ENCODE measurements at regions not wholly inside any gene's neighbourhood (a gene's known extent, or its start where the extent isn't known, plus 50 kb on each side); places are given as distances from the start of the nearest gene placed in this dataset.
"Not testable (repeated sequence)": the region's sequence is repeated elsewhere in the genome, so short reads cannot be mapped to it uniquely, and the experiment has no call there.

DNA sequence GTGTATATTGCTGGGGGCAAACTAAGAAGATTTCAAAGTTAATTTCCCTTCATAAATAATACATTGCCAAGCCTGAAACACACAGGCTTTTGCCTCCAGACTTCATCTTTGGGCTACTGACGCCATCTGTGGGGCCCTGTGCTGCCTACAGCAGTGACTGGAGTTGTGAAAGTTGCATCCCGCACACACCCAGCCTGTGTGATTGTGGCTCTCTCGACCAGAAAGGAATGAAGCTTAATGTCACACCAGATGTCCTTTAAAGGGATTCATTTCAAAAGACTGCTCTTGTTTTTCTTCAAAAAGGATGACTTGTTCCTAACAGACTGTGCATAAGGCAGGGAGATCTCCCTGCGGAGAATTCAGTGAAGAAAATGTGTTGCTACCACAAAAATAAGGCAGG, 210.5 kb downstream of the FAM181B start:
- CTCF ChIA-PET = no interaction called here
- peaks cover 5% of the 10 kb centered on the region for H3K27me3 Mint-ChIP-seq (ENCODE audit: low read depth)
- no peaks in the 10 kb centered on the region for H3K4me1 Mint-ChIP-seq (ENCODE audit: low read depth)
- H3K36me3 Mint-ChIP-seq (ENCODE audit: low read depth) = no peaks in the 10 kb centered on the region
- H3K4me3 Mint-ChIP-seq = no peak overlapping the region
- no peak for DNase-seq
- H3K9me3 Mint-ChIP-seq = peaks cover 1% of the 10 kb centered on the region
- H3K27ac Mint-ChIP-seq = no peak overlapping the region
- intact Hi-C loops (cut with micrococcal nuclease) = no loop called here

GRCh38 chr11:82521427-82521826, 212.2 kb downstream of the FAM181B start:
- CTCF ChIA-PET = no interaction called here
- Mint-ChIP-seq H3K9me3 (peaks cover 1% of the 10 kb centered on the region), H3K4me1 (ENCODE audit: low read depth) (no peaks in the 10 kb centered on the region), H3K36me3 (ENCODE audit: low read depth) (no peaks in the 10 kb centered on the region), H3K4me3 (no peak overlapping the region), H3K27me3 (ENCODE audit: low read depth) (peaks cover 5% of the 10 kb centered on the region), H3K27ac (no peak overlapping the region)
- intact Hi-C loops (cut with micrococcal nuclease) = no loop called here
- DNase-seq = no peak

DNA sequence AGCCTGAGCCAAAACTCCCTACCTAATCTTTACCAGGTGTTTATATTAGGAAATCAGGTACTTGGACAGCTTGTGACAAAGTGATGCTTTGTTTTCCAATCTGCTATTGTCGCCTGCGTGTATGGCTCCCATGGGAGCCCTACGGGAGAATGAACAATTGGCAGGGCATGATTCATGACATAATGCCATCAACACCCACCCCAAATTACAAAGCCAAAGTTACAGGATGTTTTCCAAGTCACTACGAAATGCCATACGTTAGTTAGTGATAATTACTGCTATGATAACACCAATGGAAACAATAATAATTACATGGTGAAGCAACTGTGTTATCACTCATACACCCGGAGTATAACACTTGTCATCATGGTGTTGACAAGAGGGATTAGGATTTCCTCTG, 226.4 kb downstream of the FAM181B start:
- no peak overlapping the region for H3K4me3 Mint-ChIP-seq
- DNase-seq = no peak
- H3K4me1 Mint-ChIP-seq (ENCODE audit: low read depth) = no peaks in the 10 kb centered on the region
- CTCF ChIA-PET = interaction anchor here (0.6 kb wide), 1 partner anchor 85 kb away, joined by 4 read pairs; no protein-coding TSS in a partner anchor
- H3K27me3 Mint-ChIP-seq (ENCODE audit: low read depth) = no peaks in the 10 kb centered on the region
- H3K27ac Mint-ChIP-seq = no peak overlapping the region
- intact Hi-C loops (cut with micrococcal nuclease) = no loop called here
- no peaks in the 10 kb centered on the region for H3K9me3 Mint-ChIP-seq
- H3K36me3 Mint-ChIP-seq (ENCODE audit: low read depth) = no peaks in the 10 kb centered on the region

DNA sequence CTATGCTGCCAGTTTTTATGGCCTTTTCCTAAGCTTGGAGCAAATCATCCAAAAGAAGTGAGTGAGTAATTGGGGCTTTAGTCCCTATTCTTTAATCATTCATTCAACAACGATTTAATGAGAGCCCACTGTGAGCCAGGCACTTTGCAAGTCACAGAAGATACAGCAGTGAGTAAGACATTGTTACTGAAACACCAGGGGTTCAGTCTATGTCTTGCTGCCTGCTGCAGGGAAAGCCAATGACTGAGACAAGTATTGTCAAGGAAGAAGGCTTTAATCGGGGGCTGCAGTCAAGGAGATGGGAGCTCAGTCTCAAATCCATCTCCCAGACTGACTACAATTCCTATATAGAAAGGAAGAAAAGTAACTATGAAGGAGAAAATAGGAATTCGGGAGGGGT, 228.3 kb downstream of the FAM181B start:
- H3K4me3 Mint-ChIP-seq = no peak overlapping the region
- no peaks in the 10 kb centered on the region for H3K9me3 Mint-ChIP-seq
- CTCF ChIA-PET = no interaction called here
- intact Hi-C loops (cut with micrococcal nuclease) = no loop called here
- no peaks in the 10 kb centered on the region for H3K4me1 Mint-ChIP-seq (ENCODE audit: low read depth)
- no peak overlapping the region for H3K27ac Mint-ChIP-seq
- H3K27me3 Mint-ChIP-seq (ENCODE audit: low read depth) = no peaks in the 10 kb centered on the region
- DNase-seq = no peak
- H3K36me3 Mint-ChIP-seq (ENCODE audit: low read depth) = no peaks in the 10 kb centered on the region

DNA sequence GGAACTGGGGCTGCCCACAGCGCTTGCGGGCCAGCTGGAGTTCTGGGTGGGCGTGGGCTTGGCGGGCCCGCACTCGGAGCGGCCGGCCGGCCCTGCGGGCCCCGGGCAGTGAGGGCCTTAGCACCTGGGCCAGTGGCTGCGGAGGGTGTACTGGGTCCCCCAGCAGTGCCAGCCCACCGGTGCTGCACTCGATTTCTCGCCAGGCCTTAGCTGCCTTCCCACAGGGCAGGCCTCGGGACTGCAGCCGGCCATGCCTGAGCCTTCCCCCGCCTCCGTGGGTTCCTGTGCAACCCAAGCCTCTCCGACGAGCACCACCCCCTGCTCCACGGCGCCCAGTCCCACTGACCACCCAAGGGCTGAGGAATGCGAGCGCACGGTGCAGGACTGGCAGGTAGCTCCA, 232.5 kb downstream of the FAM181B start:
- DNase-seq; H3K4me1 Mint-ChIP-seq (ENCODE audit: low read depth); H3K36me3 Mint-ChIP-seq (ENCODE audit: low read depth); H3K4me3 Mint-ChIP-seq; intact Hi-C loops (cut with micrococcal nuclease); H3K27ac Mint-ChIP-seq; H3K9me3 Mint-ChIP-seq; H3K27me3 Mint-ChIP-seq (ENCODE audit: low read depth): not testable (repeated sequence)
- CTCF ChIA-PET = interaction anchor here (0.6 kb wide), 1 partner anchor 340 kb away, joined by 5 read pairs; no protein-coding TSS in a partner anchor

GRCh38 chr11:82494988-82495432, 238.7 kb downstream of the FAM181B start:
- H3K27ac Mint-ChIP-seq = no peak overlapping the region

DNA sequence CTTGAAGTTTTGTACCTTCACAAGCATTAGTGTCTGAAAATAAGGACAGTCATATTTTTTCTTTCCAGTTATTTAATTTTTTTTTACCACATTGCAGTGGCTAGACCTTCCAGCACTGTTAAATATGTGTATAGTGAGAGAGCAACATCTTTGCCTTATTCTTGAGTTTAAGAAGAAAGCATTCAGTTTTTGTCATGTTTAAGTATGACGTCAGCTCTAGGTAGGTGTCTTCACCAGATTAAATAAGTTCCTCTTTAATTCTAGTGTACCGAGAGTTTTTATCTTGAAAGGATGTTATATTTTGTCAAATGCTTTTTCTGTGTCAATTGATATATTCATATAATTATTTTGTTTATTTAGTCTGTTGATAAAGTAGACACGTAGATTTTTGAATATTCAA, 258.8 kb downstream of the FAM181B start:
- CTCF ChIA-PET = no interaction called here
- intact Hi-C loops (cut with micrococcal nuclease) = no loop called here
- peaks cover 2% of the 10 kb centered on the region for H3K9me3 Mint-ChIP-seq
- H3K4me3 Mint-ChIP-seq = no peak overlapping the region
- no peaks in the 10 kb centered on the region for H3K4me1 Mint-ChIP-seq (ENCODE audit: low read depth)
- no peak for DNase-seq
- H3K36me3 Mint-ChIP-seq (ENCODE audit: low read depth) = no peaks in the 10 kb centered on the region
- H3K27me3 Mint-ChIP-seq (ENCODE audit: low read depth) = no peaks in the 10 kb centered on the region
- H3K27ac Mint-ChIP-seq = no peak overlapping the region

More at GRCh38 chr11:82494988-82495432, 238.7 kb downstream of the FAM181B start:
- Mint-ChIP-seq H3K27me3 (ENCODE audit: low read depth) (no peaks in the 10 kb centered on the region), H3K9me3 (peaks cover 2% of the 10 kb centered on the region), H3K4me3 (no peak overlapping the region), H3K4me1 (ENCODE audit: low read depth) (no peaks in the 10 kb centered on the region), H3K36me3 (ENCODE audit: low read depth) (no peaks in the 10 kb centered on the region)
- intact Hi-C loops (cut with micrococcal nuclease) = no loop called here
- DNase-seq = no peak
- CTCF ChIA-PET = interaction anchor here (0.6 kb wide), 2 partner anchors 99 to 207 kb away, joined by 3 read pairs; no protein-coding TSS in a partner anchor

DNA sequence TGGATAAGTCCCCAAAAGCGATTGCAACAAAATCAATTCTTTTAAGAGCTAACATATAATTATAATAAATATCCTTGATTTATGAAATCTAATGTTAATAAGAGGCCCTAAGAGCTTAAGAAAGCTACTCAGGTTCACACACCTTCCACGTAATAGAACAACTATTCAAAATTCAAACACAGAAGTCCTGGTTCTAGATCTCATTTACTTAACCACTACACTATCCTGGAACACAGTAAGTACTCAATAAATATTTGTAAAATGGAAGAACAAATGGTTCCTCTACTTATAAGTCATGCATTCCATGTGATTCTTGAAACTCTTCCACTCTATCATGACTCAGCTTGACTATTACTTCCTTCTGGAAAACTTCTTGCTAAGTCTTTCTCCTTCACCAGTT, 268.2 kb downstream of the FAM181B start:
- CTCF ChIA-PET = interaction anchor here (1.5 kb wide), 1 partner anchor 236 kb away, joined by 3 read pairs; no protein-coding TSS in a partner anchor
- Mint-ChIP-seq H3K36me3 (ENCODE audit: low read depth) (no peaks in the 10 kb centered on the region), H3K27me3 (ENCODE audit: low read depth) (no peaks in the 10 kb centered on the region), H3K9me3 (peaks cover 3% of the 10 kb centered on the region), H3K4me1 (ENCODE audit: low read depth) (no peaks in the 10 kb centered on the region), H3K4me3 (no peak overlapping the region), H3K27ac (no peak overlapping the region)
- no peak for DNase-seq
- intact Hi-C loops (cut with micrococcal nuclease) = no loop called here

DNA sequence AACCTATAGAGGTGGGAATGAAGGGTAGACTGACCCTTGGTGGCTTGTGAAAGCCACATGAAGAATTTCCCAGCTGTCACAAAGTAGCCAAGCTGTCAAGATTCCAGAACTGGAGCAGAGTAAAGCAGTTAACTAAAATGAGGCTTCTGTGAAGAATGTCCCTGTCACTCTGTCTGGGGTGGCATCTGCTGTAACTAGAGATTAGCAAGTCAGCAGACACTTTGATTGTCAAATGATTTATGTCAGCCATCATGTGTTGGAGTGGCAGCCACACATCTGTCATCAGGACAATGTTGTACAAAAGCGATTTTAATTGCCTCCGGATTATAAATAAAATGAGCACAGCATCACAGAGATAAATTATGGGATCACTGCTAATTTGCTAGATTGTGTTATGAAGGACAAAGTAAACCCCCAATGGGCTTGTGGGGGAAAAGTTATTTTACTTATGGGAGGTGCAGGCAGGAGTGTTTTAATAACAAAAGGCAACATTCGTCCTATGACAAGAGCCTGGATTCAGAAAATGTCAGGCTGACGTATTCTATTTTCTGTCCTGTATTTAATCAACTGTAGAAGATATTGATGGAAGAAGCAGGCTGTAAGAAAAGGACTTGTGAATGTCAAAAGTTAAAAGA, 270.9 kb downstream of the FAM181B start:
- Mint-ChIP-seq H3K27me3 (ENCODE audit: low read depth) (no peaks in the 10 kb centered on the region), H3K36me3 (ENCODE audit: low read depth) (no peaks in the 10 kb centered on the region), H3K4me1 (ENCODE audit: low read depth) (no peaks in the 10 kb centered on the region), H3K27ac (no peak overlapping the region), H3K4me3 (no peak overlapping the region), H3K9me3 (peaks cover 3% of the 10 kb centered on the region)
- CTCF ChIA-PET = no interaction called here
- intact Hi-C loops (cut with micrococcal nuclease) = no loop called here
- DNase-seq = no peak

DNA sequence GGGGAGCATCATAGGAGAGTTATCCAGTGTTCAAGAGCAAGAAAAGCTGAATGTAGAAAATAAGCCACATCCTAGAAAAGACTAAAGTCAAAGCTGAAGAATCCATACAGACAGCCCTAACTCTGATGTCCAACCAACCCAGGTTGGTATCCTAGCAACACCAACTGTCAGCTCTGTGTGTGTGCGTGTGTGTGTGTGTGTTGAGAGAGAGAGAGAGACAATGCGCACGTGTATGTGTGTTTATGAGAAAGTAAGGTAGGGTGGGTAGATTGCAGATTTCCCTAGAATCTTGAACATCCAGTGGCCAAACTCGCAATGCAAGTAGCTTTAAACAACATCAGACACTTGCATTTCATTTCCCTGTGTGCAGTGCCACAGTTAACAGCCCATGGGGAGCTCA, 274.9 kb downstream of the FAM181B start:
- CTCF ChIA-PET = no interaction called here
- no peak overlapping the region for H3K4me3 Mint-ChIP-seq
- intact Hi-C loops (cut with micrococcal nuclease) = no loop called here

GRCh38 chr11:82458147-82458546, 275.5 kb downstream of the FAM181B start:
- intact Hi-C loops (cut with micrococcal nuclease) = no loop called here
- DNase-seq = no peak
- Mint-ChIP-seq H3K4me1 (ENCODE audit: low read depth) (no peaks in the 10 kb centered on the region), H3K27ac (no peak overlapping the region), H3K36me3 (ENCODE audit: low read depth) (no peaks in the 10 kb centered on the region), H3K9me3 (no peaks in the 10 kb centered on the region), H3K4me3 (no peak overlapping the region), H3K27me3 (ENCODE audit: low read depth) (no peaks in the 10 kb centered on the region)
- CTCF ChIA-PET = no interaction called here

More for the DNA sequence above, 274.9 kb downstream of the FAM181B start:
- no peaks in the 10 kb centered on the region for H3K4me1 Mint-ChIP-seq (ENCODE audit: low read depth)
- no peaks in the 10 kb centered on the region for H3K27me3 Mint-ChIP-seq (ENCODE audit: low read depth)
- DNase-seq = no peak
- no peaks in the 10 kb centered on the region for H3K9me3 Mint-ChIP-seq
- no peak overlapping the region for H3K27ac Mint-ChIP-seq
- H3K36me3 Mint-ChIP-seq (ENCODE audit: low read depth) = no peaks in the 10 kb centered on the region

DNA sequence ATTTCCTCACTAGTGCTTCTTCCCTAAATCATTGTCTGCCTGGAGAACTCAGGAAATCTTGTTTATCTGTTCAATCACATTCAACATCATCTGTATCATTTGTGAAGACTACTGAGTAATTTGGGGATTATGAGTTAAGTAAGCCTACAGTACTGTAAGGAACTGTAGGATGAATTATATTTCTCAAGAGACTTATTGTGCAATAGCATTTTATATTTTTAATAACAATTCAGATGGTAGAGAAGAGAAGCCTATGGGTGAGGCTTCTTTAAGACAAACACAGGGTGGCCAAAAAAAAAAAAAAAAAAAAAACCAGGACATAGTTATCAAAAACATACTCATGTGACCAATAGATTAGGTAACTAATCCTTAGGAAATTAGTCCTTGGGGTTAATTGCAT, 282.7 kb downstream of the FAM181B start:
- Mint-ChIP-seq H3K4me1 (ENCODE audit: low read depth) (no peaks in the 10 kb centered on the region), H3K27me3 (ENCODE audit: low read depth) (no peaks in the 10 kb centered on the region), H3K4me3 (no peak overlapping the region), H3K9me3 (no peaks in the 10 kb centered on the region), H3K27ac (no peak overlapping the region), H3K36me3 (ENCODE audit: low read depth) (no peaks in the 10 kb centered on the region)
- intact Hi-C loops (cut with micrococcal nuclease) = no loop called here
- no peak for DNase-seq
- CTCF ChIA-PET = no interaction called here

DNA sequence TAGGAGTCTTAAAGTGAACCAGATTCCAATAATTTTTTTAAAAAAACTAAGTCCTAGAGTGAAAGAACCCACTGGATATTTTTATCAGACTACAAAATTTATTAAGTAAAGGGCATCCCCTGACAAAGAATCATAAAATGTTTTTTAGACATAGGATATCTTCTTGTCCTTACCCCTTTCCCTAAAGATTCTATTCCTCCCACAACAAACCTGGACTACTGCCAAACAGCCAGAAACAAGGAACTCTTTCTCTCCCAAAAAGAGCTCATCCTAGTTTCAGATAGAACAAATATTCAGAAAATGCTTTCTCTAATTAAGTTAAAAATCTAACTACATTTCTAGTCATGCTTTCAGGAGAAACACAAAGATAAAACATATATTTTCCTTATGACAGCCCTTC, 327.1 kb downstream of the FAM181B start:
- H3K27ac Mint-ChIP-seq = no peak overlapping the region
- H3K4me1 Mint-ChIP-seq (ENCODE audit: low read depth) = no peaks in the 10 kb centered on the region
- CTCF ChIA-PET = no interaction called here
- H3K36me3 Mint-ChIP-seq (ENCODE audit: low read depth) = no peaks in the 10 kb centered on the region
- no peak overlapping the region for H3K4me3 Mint-ChIP-seq
- H3K27me3 Mint-ChIP-seq (ENCODE audit: low read depth) = no peaks in the 10 kb centered on the region
- peaks cover 5% of the 10 kb centered on the region for H3K9me3 Mint-ChIP-seq
- intact Hi-C loops (cut with micrococcal nuclease) = no loop called here
- DNase-seq = no peak
